ENCODE measurements at regions not wholly inside any gene's neighbourhood (a gene's known extent, or its start where the extent isn't known, plus 50 kb on each side); places are given as distances from the start of the nearest gene placed in this dataset.

DNA sequence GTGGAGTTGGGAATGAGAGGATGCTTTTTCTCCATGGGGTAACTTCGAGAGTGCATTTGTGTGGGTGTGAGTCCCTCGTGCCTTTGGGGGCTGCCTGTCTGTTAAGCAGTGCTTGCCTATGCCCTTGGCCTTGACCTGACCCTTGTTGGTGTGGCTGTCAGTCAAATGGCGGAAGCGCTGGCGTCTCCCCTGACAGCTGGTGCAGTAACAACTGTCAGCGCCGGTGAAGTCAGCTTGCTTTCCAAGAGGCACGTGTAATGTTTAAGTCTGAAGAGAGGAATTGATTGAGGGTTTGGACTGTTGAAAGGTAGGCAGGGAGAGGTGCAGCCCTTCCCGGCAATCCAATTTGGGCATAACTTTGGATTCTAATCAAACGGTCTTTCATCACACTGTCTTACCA is 211.3 kb downstream of the AACS start:
- DNase-seq, result no peak

- no peak for DNase-seq
Observed at GRCh38 chr12:125280482-125281377, 215.5 kb downstream of the AACS start.

- DNase-seq, result no peak
Observed at GRCh38 chr12:125282921-125283320, 217.7 kb downstream of the AACS start.

DNA sequence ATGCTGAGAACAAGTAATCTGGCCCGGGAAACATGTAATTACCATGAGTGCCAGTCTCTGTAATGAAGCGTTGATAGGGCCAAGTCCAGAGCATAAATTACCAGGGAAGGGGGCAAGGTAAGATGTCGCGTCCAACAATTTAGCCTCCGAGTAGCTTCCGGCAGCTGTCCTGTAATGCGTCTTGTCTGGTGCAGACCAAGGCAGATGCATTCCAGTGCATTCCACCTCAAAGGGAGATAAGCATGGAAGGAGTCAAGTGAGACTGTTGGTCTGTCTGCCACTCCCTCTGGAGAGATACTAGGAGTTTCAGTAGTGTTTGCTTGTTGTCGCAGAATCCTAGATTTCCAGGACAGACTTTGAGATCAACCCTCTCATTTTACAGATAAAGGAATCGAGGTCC is 218.3 kb downstream of the AACS start:
- no peak for DNase-seq

DNA sequence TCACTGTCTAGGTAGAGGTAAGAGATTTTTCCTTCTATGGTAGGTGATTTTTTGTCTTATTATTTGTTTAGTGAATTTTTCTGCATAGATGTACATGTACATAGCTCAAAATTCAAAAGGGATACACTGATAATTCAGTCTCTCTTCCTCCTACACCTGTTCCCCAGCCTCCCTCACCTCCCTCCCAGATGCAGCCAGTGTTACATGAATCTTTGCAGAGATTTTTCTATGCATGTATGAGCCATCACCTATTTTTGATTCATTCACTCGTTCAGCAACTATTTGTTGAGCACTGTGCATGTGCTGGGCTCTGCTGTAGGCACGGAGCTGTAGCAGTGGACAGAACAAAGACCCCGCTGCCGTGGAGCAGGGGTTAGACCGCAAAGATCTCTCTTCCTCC is 218.9 kb downstream of the AACS start:
- DNase-seq, result no peak

GRCh38 chr12:125284945-125285685 is 219.9 kb downstream of the AACS start:
- no peak for DNase-seq

DNA sequence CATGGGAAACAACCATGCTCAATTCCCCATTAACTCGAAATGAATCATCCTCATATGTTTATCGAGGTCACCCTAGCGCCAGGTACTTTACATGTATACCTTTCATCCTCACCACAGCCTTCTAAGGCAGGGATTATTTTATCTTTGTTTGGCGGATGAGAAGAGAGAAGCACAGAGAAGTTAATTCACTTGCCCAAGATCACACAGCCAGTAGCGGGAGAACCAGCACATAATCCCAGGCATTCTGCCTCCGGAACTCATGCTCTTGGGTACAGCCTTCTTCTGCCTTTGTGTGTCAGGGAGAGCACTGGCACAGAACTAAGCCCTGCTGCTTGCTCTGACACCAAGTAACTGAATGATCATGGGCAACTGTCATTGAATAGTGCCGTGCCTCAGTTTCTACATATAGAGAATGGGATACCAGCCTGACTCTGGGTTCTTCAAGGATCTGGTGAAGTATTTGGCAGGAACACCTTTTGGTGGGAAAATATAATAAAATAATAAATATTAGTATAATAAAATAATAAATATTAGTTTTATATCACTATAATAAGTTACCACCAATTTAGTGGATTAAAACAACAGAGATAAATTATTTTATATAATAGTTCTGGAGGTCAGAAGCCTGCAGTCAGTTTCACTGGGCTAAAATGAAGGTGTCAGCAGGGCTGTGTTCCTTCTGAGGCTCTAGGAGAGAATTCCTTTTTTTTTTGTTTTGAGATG is 220.9 kb downstream of the AACS start:
- DNase-seq, result no peak

DNA sequence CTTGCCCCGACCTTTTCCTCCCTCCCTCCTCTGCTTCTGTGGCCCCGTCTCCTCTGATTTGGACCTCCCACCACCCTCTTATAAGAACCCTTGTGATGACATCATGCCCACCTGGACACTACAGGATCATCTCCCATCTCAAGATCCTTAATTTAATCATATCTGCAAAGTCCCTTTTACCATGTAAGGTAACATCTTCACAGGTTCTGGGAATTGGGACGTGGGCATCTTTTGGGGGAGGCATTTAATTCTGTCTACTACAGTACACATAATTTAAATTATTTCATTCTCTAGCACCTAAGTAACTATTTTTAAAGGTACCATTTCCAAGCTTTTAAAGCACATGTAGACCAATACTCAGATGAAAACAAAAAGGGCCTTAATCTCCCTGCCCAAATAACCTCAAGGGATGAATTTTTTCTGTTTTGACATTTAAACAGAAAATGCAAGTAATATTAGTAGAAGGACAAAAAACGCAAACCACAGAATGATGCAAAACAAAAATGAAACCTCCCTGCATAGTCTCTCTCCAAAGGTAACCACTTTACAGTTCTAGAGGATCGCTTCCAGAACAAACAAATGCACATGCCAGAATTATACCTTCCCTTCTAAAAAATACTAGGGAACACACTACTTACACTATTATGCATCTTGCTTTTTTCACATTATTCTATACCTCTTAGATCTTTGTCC is 222.1 kb downstream of the AACS start:
- DNase-seq, result no peak

- DNase-seq, result no peak
Observed at GRCh38 chr12:125288931-125289928, 224.0 kb downstream of the AACS start.

GRCh38 chr12:125289970-125290369 is 224.7 kb downstream of the AACS start:
- no peak for DNase-seq

DNA sequence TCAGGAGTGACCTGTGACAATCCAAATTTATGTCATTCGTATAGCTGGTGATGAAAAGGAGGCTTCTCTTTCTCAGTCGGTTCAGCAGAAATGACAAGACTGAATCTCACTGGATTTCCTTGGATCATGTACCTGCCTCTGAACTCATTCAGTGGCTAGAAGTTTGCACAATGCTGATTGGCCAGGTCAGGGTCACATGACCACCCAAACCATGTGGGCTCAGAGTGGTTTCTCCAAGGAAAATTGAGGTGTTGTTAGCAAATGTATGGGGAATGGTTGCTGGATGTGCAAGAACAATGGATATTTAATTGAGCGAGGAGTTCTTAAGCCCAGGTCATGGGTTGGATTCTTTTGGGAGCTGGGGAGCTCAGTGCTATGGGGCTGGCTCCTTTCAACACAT is 227.5 kb downstream of the AACS start:
- DNase-seq, result no peak

GRCh38 chr12:125295550-125295949 is 230.3 kb downstream of the AACS start:
- DNase-seq, result no peak

DNA sequence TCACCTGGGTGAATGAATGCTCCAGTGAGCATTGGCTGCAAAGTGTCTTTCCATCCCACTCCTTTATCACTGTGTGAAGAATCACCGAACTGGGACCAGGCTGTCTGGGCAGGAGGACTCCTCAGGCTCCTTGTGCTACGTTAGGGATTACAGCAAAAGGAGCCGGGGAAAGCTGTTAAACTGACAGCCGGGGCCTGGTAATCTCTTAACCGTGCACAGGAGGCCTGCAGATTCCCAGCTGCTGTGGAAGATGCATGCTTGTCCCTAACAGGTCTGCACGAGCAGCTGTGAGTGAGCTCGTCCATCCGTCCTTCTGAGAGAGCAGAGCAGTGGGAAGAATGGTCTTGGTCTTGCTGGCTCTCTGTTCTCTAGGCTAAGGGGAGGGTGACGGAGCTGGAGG is 231.5 kb downstream of the AACS start:
- DNase-seq, result no peak

DNA sequence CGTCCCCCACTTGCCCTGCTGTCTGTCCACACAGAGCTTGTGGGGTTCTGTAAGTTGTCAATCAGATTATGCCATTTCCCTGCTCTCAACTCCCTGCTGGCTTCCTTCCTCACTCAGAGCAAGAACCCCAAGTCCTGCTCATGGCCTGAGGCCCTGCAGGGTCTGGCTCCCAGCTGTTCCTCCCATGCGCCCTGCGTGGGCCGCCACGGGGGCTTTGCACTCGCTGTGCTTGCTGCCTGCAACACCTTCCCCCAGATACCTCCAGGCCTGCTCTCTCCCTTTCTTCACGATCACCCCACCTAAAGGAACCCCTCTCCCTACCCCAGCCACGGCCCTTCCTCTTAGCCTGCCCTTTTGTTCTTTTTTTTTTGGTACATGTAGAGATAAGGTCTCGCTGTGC is 234.6 kb downstream of the AACS start:
- DNase-seq, result no peak

- no peak for DNase-seq
Observed at GRCh38 chr12:125300249-125300648, 235.0 kb downstream of the AACS start.

- DNase-seq, result no peak
Observed at GRCh38 chr12:125303337-125303736, 238.1 kb downstream of the AACS start.

DNA sequence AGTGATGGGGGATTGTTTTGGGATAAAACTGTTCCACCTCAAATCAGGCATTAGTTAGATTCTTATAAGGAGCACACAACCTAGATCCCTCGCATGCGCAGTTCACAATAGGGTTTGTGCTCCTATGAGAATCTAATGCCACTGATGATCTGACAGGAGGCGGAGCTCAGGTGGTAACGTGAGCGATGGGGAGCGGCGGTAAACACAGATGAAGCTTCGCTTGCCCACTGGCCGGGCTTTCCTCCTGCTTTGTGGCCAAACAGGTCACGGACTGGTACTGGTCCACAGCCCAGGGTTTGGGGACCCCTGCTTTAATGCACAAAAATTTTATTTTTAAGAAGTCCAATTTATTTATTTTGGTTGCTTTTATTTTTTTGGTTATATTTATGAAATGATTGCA is 238.8 kb downstream of the AACS start:
- DNase-seq, result no peak

DNA sequence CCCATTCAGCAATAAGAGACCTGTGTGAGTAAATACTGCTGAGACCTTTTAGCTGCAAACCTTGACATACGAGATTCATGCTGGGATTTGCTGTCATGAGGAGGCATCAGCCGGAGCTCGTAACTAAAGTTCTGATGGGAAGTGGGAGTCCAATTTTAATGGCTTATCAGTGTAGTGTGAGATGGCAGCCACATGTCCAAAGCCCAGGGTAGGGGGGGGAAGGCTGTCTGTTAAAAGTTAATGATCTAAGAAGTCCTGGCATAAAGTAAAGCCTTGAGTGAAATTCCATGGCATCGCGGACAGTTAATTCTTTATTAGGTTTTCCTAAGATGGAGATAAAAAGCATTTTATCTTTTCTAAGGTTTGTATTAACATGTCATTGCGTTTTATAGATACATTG is 240.0 kb downstream of the AACS start:
- DNase-seq, result no peak

GRCh38 chr12:125310461-125310860 is 245.2 kb downstream of the AACS start:
- no peak for DNase-seq

- DNase-seq, result no peak
Observed at GRCh38 chr12:125311050-125311449, 245.8 kb downstream of the AACS start.

DNA sequence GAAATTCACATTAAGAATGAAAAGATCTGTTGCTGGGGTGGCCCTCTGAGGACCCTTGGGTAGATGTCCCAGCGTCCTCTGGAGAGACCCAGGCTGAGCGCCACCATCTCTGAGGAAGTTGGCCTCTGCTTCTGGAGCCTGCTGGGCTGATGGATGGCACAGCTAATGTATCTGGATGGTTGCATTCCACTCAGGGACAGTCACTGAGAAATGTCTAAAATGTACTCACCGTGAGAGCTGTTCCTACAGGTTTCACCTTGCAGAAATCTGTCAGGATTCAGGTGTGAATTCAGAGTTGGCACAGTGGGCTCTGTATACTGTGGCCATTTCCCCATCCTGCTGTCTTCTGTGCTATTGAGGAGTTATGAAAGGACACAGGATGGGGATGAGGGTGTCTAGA is 247.2 kb downstream of the AACS start:
- no peak for DNase-seq
